ENCODE measurements at regions not wholly inside any gene's neighbourhood (a gene's known extent, or its start where the extent isn't known, plus 50 kb on each side); places are given as distances from the start of the nearest gene placed in this dataset.

DNA sequence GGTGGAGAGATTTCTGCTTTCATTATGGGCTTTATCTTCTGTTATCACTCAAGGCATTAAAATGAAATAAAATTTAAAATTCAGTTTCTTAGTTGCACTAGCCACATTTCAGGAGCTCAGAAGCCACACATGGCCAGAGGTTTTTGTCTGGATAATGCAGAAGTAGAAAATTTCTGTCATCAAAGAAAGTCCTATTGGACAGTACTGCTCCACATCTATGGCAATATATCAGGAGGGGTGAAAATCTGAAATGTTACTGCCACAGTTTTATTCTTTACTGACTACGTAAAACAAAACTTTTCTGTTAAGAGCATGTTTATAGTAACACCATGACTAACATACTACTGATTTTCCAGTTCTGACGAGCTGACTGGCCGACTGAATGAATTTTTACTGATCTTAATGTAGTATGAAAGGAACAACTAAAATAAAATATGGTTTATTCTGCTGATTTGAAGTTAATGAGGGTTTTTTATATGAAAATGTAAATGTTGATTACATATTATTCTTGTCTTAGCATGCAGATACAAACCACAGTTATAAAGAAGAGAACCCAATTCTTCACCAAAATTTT is 264.0 kb upstream of the HAND2 start:
- no peaks in the 10 kb centered on the region for H3K36me3 ChIP-seq (ENCODE audit: control insufficient read depth in 2 of 2, insufficient read depth in 2 of 2, low read length in 1 of 2)
- no peaks in the 10 kb centered on the region for H3K27me3 ChIP-seq (ENCODE audit: control insufficient read depth in 1 of 2, insufficient read depth in 2 of 2, low read length in 2 of 2)
- no peaks in the 10 kb centered on the region for H3K4me1 ChIP-seq (ENCODE audit: control insufficient read depth in 2 of 2, insufficient read depth in 2 of 2, low read length in 1 of 2)
- 68 to 73% methylated on average over 3 of the region's 3 CpGs for WGBS, 2 donors
- H3K9me3 ChIP-seq (ENCODE audit: control insufficient read depth in 2 of 2, insufficient read depth in 1 of 2, low read depth in 1 of 2, low read length in 1 of 2) = no peaks in the 10 kb centered on the region
- H3K27ac ChIP-seq (ENCODE audit: low read depth in 2 of 2, low read length in 1 of 2) = no peak overlapping the region
- no peak overlapping the region for H3K4me3 ChIP-seq (ENCODE audit: low read depth in 1 of 2, low read length in 2 of 2)

DNA sequence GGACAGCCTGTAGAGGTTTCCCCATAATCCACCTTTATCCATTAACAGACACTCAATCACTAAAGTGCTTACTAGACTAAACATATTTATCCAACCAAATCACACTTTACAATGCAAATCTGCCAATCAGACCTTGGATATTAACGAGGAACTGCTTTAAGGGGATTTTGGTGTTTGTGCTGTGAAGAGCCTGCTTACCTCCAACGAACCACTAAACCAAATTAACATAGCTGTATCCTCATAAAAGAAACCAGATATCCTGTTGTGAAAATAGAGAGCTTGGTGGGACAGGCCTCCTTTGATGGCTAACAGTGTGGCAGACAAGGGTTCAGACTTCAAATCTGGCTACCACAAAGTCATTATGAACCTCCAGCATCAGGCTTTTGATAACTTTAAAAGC is 252.6 kb upstream of the HAND2 start:
- H3K4me3 ChIP-seq (ENCODE audit: low read depth in 1 of 2, low read length in 2 of 2) = no peak overlapping the region
- H3K27me3 ChIP-seq (ENCODE audit: control insufficient read depth in 1 of 2, insufficient read depth in 2 of 2, low read length in 2 of 2) = no peaks in the 10 kb centered on the region
- no peaks in the 10 kb centered on the region for H3K4me1 ChIP-seq (ENCODE audit: control insufficient read depth in 2 of 2, insufficient read depth in 2 of 2, low read length in 1 of 2)
- no peak overlapping the region for H3K27ac ChIP-seq (ENCODE audit: low read depth in 2 of 2, low read length in 1 of 2)
- WGBS, 2 donors = 25 to 26% methylated on average over 2 of the region's 2 CpGs
- peaks cover 0 to 5% of the 10 kb centered on the region in 2 donors for H3K9me3 ChIP-seq (ENCODE audit: control insufficient read depth in 2 of 2, insufficient read depth in 1 of 2, low read depth in 1 of 2, low read length in 1 of 2)
- no peaks in the 10 kb centered on the region for H3K36me3 ChIP-seq (ENCODE audit: control insufficient read depth in 2 of 2, insufficient read depth in 2 of 2, low read length in 1 of 2)

DNA sequence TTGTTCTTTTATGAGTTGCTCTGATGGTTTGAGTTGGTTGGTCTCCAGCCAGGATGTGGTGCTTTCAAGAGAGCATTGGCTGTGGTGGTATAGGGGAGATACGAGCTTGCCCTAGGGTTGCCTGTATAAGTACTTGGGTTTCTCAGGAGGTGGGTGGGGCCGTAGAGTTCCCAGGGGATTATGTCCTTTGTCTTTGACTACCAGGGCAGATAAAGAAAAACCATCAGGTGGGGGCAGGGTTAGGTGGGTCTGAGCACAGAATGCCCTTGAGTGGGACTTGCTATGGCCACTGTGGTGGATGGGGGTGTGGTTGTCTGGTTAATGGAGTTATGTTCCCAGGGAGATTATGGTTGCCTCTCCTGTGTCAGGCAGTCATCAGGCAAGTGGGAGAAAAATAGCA is 247.9 kb upstream of the HAND2 start:
- WGBS, 2 donors = 72 to 79% methylated on average over 2 of the region's 2 CpGs
- H3K27me3 ChIP-seq (ENCODE audit: control insufficient read depth in 1 of 2, insufficient read depth in 2 of 2, low read length in 2 of 2) = no peaks in the 10 kb centered on the region
- no peaks in the 10 kb centered on the region for H3K4me1 ChIP-seq (ENCODE audit: control insufficient read depth in 2 of 2, insufficient read depth in 2 of 2, low read length in 1 of 2)
- no peak overlapping the region for H3K4me3 ChIP-seq (ENCODE audit: low read depth in 1 of 2, low read length in 2 of 2)
- no peaks in the 10 kb centered on the region for H3K36me3 ChIP-seq (ENCODE audit: control insufficient read depth in 2 of 2, insufficient read depth in 2 of 2, low read length in 1 of 2)
- peaks cover 0 to 8% of the 10 kb centered on the region in 2 donors for H3K9me3 ChIP-seq (ENCODE audit: control insufficient read depth in 2 of 2, insufficient read depth in 1 of 2, low read depth in 1 of 2, low read length in 1 of 2)
- H3K27ac ChIP-seq (ENCODE audit: low read depth in 2 of 2, low read length in 1 of 2) = no peak overlapping the region

DNA sequence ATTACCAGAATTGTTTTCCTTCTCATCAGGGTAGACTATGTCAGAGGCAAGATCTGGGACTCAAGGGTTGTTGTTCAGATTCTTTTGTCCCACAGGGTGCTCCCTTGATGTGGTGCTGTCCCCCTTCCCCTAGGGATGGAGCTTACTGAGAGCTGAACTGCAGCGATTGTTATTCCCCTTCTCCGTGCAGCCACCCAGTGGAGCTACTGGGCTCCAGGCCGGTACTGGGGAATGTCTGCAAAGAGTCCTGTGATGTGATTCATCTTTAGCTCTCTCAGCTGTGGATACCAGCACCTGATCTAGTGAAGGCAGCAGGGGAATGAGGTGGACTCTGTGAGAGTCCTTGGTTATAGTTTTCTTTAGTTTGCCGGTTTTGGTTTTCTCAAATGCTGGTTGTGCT is 247.4 kb upstream of the HAND2 start:
- Histone ChIP-seq H3K27me3 (ENCODE audit: control insufficient read depth in 1 of 2, insufficient read depth in 2 of 2, low read length in 2 of 2) (no peaks in the 10 kb centered on the region), H3K4me1 (ENCODE audit: control insufficient read depth in 2 of 2, insufficient read depth in 2 of 2, low read length in 1 of 2) (no peaks in the 10 kb centered on the region), H3K36me3 (ENCODE audit: control insufficient read depth in 2 of 2, insufficient read depth in 2 of 2, low read length in 1 of 2) (no peaks in the 10 kb centered on the region), H3K9me3 (ENCODE audit: control insufficient read depth in 2 of 2, insufficient read depth in 1 of 2, low read depth in 1 of 2, low read length in 1 of 2) (peaks cover 0 to 8% of the 10 kb centered on the region in 2 donors), H3K27ac (ENCODE audit: low read depth in 2 of 2, low read length in 1 of 2) (no peak overlapping the region), H3K4me3 (ENCODE audit: low read depth in 1 of 2, low read length in 2 of 2) (no peak overlapping the region)
- WGBS, 2 donors = 76 to 80% methylated on average over 4 of the region's 4 CpGs

DNA sequence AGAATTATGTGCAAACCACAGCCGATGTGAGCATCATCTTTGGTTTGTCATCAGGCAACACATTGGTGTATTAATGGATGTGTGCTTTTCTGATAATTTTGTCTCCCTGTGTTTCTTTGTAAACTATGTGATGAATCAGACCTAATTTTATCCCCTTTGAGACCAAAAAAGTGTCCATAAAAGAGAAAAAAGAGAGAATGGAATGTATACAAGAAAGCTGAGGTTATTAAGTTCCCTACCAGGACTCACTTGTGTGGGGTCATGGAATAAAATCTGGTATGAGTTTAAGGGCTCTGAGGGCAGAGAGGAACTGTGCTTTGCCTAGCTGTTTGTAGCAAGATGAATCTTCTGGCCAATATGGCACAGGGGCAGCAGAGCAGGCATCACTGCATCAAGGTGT is 239.5 kb upstream of the HAND2 start:
- 82 to 93% methylated on average over 1 of the region's 1 CpG for WGBS, 2 donors
- Histone ChIP-seq H3K27me3 (ENCODE audit: control insufficient read depth in 1 of 2, insufficient read depth in 2 of 2, low read length in 2 of 2) (no peaks in the 10 kb centered on the region), H3K9me3 (ENCODE audit: control insufficient read depth in 2 of 2, insufficient read depth in 1 of 2, low read depth in 1 of 2, low read length in 1 of 2) (no peaks in the 10 kb centered on the region), H3K27ac (ENCODE audit: low read depth in 2 of 2, low read length in 1 of 2) (no peak overlapping the region), H3K36me3 (ENCODE audit: control insufficient read depth in 2 of 2, insufficient read depth in 2 of 2, low read length in 1 of 2) (no peaks in the 10 kb centered on the region), H3K4me1 (ENCODE audit: control insufficient read depth in 2 of 2, insufficient read depth in 2 of 2, low read length in 1 of 2) (no peaks in the 10 kb centered on the region), H3K4me3 (ENCODE audit: low read depth in 1 of 2, low read length in 2 of 2) (no peak overlapping the region)

DNA sequence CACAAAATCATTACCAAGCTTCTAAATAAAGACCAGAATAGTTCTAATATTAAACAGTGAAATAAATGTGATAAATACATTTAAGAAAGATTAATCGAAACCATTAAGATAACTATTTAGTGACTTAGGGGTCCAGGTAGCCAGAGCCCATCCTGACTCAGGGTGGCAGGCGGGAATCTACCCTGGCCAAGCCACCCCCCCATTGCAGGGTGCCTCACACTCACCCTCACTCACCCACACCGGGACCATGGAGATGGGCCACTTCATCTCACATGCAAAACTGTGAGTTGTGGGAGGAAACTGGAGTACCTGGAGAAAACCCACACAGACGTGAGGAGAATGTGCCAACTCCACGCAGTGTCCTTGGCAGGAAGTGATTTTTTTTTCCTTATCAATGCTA is 237.6 kb upstream of the HAND2 start:
- WGBS, 2 donors = 77 to 80% methylated on average over 5 of the region's 5 CpGs

DNA sequence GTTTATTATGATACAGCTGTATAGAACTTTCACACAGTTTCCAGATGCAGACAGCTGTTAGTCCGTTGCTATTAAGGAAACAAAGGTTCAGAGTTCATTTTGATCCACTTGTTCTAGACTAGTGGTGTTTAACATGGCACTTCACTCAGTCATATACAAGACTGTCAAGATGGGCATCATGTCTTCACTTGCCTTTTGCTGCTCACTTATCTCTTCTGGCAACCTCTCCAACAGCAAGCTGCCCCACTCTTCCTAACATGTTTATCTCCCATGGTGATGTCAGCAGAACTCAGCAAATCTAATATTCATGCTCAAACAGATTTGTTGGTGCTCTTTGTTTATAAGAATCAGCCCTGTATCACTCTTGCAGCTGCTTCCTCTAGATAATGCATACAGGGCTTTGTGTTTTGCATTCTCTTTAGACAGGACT is 236.2 kb upstream of the HAND2 start:
- no peak overlapping the region for H3K4me3 ChIP-seq (ENCODE audit: low read depth in 1 of 2, low read length in 2 of 2)
- 19 to 27% methylated on average over 1 of the region's 1 CpG for WGBS, 2 donors
- no peaks in the 10 kb centered on the region for H3K9me3 ChIP-seq (ENCODE audit: control insufficient read depth in 2 of 2, insufficient read depth in 1 of 2, low read depth in 1 of 2, low read length in 1 of 2)
- H3K4me1 ChIP-seq (ENCODE audit: control insufficient read depth in 2 of 2, insufficient read depth in 2 of 2, low read length in 1 of 2) = no peaks in the 10 kb centered on the region
- H3K36me3 ChIP-seq (ENCODE audit: control insufficient read depth in 2 of 2, insufficient read depth in 2 of 2, low read length in 1 of 2) = no peaks in the 10 kb centered on the region
- no peaks in the 10 kb centered on the region for H3K27me3 ChIP-seq (ENCODE audit: control insufficient read depth in 1 of 2, insufficient read depth in 2 of 2, low read length in 2 of 2)
- no peak overlapping the region for H3K27ac ChIP-seq (ENCODE audit: low read depth in 2 of 2, low read length in 1 of 2)

More for the DNA sequence above, 237.6 kb upstream of the HAND2 start:
- Histone ChIP-seq H3K4me3 (ENCODE audit: low read depth in 1 of 2, low read length in 2 of 2) (no peak overlapping the region), H3K36me3 (ENCODE audit: control insufficient read depth in 2 of 2, insufficient read depth in 2 of 2, low read length in 1 of 2) (no peaks in the 10 kb centered on the region), H3K27me3 (ENCODE audit: control insufficient read depth in 1 of 2, insufficient read depth in 2 of 2, low read length in 2 of 2) (no peaks in the 10 kb centered on the region), H3K9me3 (ENCODE audit: control insufficient read depth in 2 of 2, insufficient read depth in 1 of 2, low read depth in 1 of 2, low read length in 1 of 2) (no peaks in the 10 kb centered on the region), H3K27ac (ENCODE audit: low read depth in 2 of 2, low read length in 1 of 2) (no peak overlapping the region), H3K4me1 (ENCODE audit: control insufficient read depth in 2 of 2, insufficient read depth in 2 of 2, low read length in 1 of 2) (no peaks in the 10 kb centered on the region)

DNA sequence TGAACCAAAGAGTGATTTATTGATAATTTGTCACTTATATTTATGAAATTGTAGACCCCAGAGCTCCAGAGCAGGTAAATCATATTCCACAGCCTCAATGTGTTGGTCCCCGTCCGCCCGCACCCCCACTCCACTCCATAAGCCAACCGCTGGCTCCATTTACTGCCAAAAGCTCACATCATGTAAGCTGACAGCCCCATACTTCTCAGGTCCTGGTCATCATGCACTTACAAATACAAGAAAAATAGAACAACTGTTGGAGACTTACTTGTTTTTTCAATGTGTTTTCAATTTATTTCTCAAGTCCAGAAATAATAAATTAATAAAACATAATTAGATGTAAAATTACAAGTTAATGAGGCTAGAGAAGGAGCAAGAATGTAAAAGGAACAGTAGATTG is 235.7 kb upstream of the HAND2 start:
- Histone ChIP-seq H3K4me1 (ENCODE audit: control insufficient read depth in 2 of 2, insufficient read depth in 2 of 2, low read length in 1 of 2) (no peaks in the 10 kb centered on the region), H3K27me3 (ENCODE audit: control insufficient read depth in 1 of 2, insufficient read depth in 2 of 2, low read length in 2 of 2) (no peaks in the 10 kb centered on the region), H3K27ac (ENCODE audit: low read depth in 2 of 2, low read length in 1 of 2) (no peak overlapping the region), H3K36me3 (ENCODE audit: control insufficient read depth in 2 of 2, insufficient read depth in 2 of 2, low read length in 1 of 2) (no peaks in the 10 kb centered on the region), H3K4me3 (ENCODE audit: low read depth in 1 of 2, low read length in 2 of 2) (no peak overlapping the region), H3K9me3 (ENCODE audit: control insufficient read depth in 2 of 2, insufficient read depth in 1 of 2, low read depth in 1 of 2, low read length in 1 of 2) (no peaks in the 10 kb centered on the region)
- WGBS, 2 donors = 74 to 78% methylated on average over 4 of the region's 4 CpGs

DNA sequence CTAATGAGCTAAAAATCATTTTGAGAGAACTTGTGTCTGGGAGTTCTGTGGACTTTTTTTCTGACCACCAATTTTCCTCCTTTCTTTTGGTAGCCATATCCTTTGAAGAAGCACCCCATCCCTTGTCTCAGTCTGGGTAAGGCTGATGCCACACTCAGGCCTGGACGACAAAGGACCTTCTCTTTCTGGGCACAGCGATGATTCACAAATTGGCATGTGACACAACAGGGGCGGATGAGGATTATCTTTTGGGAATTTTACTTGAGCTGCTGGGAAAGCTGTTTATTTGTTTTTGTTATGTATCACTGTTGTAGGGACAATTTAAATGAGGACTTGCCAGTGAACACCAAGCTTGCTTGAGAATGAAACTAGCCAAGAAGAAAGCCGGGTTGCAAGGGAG is 233.4 kb upstream of the HAND2 start:
- Histone ChIP-seq H3K27ac (ENCODE audit: low read depth in 2 of 2, low read length in 1 of 2) (no peak overlapping the region), H3K4me1 (ENCODE audit: control insufficient read depth in 2 of 2, insufficient read depth in 2 of 2, low read length in 1 of 2) (no peaks in the 10 kb centered on the region), H3K36me3 (ENCODE audit: control insufficient read depth in 2 of 2, insufficient read depth in 2 of 2, low read length in 1 of 2) (no peaks in the 10 kb centered on the region), H3K9me3 (ENCODE audit: control insufficient read depth in 2 of 2, insufficient read depth in 1 of 2, low read depth in 1 of 2, low read length in 1 of 2) (no peaks in the 10 kb centered on the region), H3K4me3 (ENCODE audit: low read depth in 1 of 2, low read length in 2 of 2) (no peak overlapping the region), H3K27me3 (ENCODE audit: control insufficient read depth in 1 of 2, insufficient read depth in 2 of 2, low read length in 2 of 2) (no peaks in the 10 kb centered on the region)
- WGBS, 2 donors = 69 to 77% methylated on average over 4 of the region's 4 CpGs

DNA sequence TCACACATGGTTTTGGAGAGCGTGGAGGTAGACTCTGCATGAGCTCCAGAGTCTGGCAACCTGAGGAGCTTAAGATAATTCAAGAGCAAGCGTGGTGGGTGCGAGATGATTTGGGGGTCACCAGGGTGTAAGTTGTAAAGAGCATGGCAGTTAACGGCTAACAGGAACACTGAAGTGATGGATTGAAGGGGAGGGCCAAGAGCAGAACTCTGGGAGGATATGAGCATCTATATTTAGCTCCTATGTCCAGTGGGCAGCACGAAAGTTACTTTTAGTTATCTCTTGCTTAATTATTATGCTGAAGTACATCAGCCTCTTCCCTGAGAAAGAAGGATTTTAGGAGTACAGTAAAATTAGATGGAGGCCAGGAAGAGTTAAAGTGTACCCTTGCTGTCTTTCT is 231.9 kb upstream of the HAND2 start:
- H3K4me3 ChIP-seq (ENCODE audit: low read depth in 1 of 2, low read length in 2 of 2) = no peak overlapping the region
- H3K36me3 ChIP-seq (ENCODE audit: control insufficient read depth in 2 of 2, insufficient read depth in 2 of 2, low read length in 1 of 2) = no peaks in the 10 kb centered on the region
- 78 to 80% methylated on average over 5 of the region's 5 CpGs for WGBS, 2 donors
- no peaks in the 10 kb centered on the region for H3K9me3 ChIP-seq (ENCODE audit: control insufficient read depth in 2 of 2, insufficient read depth in 1 of 2, low read depth in 1 of 2, low read length in 1 of 2)
- H3K27me3 ChIP-seq (ENCODE audit: control insufficient read depth in 1 of 2, insufficient read depth in 2 of 2, low read length in 2 of 2) = no peaks in the 10 kb centered on the region
- H3K4me1 ChIP-seq (ENCODE audit: control insufficient read depth in 2 of 2, insufficient read depth in 2 of 2, low read length in 1 of 2) = no peaks in the 10 kb centered on the region
- no peak overlapping the region for H3K27ac ChIP-seq (ENCODE audit: low read depth in 2 of 2, low read length in 1 of 2)
